Right lobe of liver (tissue), 6 donors: ENCODE measurements at regions not wholly inside any gene's neighbourhood (a gene's known extent, or its start where the extent isn't known, plus 50 kb on each side); places are given as distances from the start of the nearest gene placed in this dataset.
A peak's percentile ranks its signal among the peaks of the same experiment; 100 is the strongest.

Experiments
- ATAC-seq, 4 donors: fragments of 200-7000 bp; cut with Tn5 transposase; one replicate each; pipeline ENCODE4 v1.9.1; 2020; ENCODE audit warnings: mild to moderate bottlenecking in 4 of 4, moderate library complexity in 4 of 4
- DNase-seq, 3 donors: peaks; one replicate each; pipeline ENCODE4 v3.0.0-alpha.2; 2020
- H3K27ac ChIP-seq, 3 donors: fragments of 200-600 bp; one replicate each; pipeline ENCODE4 v1.8.0; 2022
- H3K27me3 ChIP-seq, 2 donors: fragments of 200-600 bp; one replicate each; pipeline ENCODE4 v1.8.0; 2022
- H3K36me3 ChIP-seq, 4 donors: fragments of 200-600 bp; sonication (generic) in 1 of 4; one replicate each; pipeline versions ENCODE4 v1.5.1 to v1.8.0; 2017 to 2022; ENCODE audit warnings: control low read depth in 1 of 4
- H3K4me1 ChIP-seq, 4 donors: fragments of 200-600 bp; sonication (generic) in 1 of 4; one replicate each; pipeline versions ENCODE4 v1.5.1 to v1.8.0; 2017 to 2022; ENCODE audit warnings: control low read depth in 1 of 4
- H3K4me3 ChIP-seq, 3 donors: fragments of 200-600 bp; one replicate each; pipeline ENCODE4 v1.8.0; 2022
- H3K9me3 ChIP-seq, 4 donors: fragments of 200-600 bp; sonication (generic) in 1 of 4; one replicate each; pipeline versions ENCODE4 v1.5.1 to v1.8.0; 2017 to 2022; ENCODE audit warnings: control low read depth in 1 of 4
- POLR2A ChIP-seq: fragments of 450-650 bp; IDR thresholded peaks from one replicate; pipeline ENCODE4 v1.6.1; 2017; ENCODE audit warnings: antibody characterized with exemption, mild to moderate bottlenecking
- WGBS: methylation state at CpG from one replicate; pipeline ENCODE4 v1.1.6; 2018; ENCODE audit warnings: low coverage, low lambda C conversion rate; ENCODE audit not compliant: insufficient coverage; ENCODE audit errors: missing lambda C conversion rate; 5-methylcytosine and 5-hydroxymethylcytosine counted together
- intact Hi-C, 2 donors: fragments of 100-400 bp; cut with DNase I; formaldehyde crosslinking; loops; one replicate each; pipeline versions ENCODE4 v1.11.2 to v1.14.1; 2022
- TF ChIP-seq, protein P1 (sequence below), 4 donors: fragments of 200-600 bp in 3 of 4; fragments of 450-650 bp in 1 of 4; IDR thresholded peaks; one replicate each; pipeline versions ENCODE4 v1.5.1 to v1.8.0; 2016 to 2022; ENCODE audit warnings: antibody characterized with exemption in 4 of 4, mild to moderate bottlenecking in 2 of 4
- donor health status: DM: no; HTN: yes; CAD: no.
- donor health status: DM: no; HTN: no; CAD: no.
- donor health status: DM: no; HTN: no; CAD: no.
- donor health status: DM: no; HTN: yes; CAD: no.
- donor health status: DM: no; HTN: yes; CAD: no.

GRCh38 chr14:104319491-104320241, 181.3 kb downstream of the KIF26A start:
- DNase-seq (peak in 2 of 3 donors; percentile 36 to 39), ATAC-seq (no peak)
- Histone ChIP-seq H3K9me3 (no peaks in the 10 kb centered on the region), H3K4me1 (no peaks in the 10 kb centered on the region), H3K27me3 (no peaks in the 10 kb centered on the region), H3K27ac (no peak overlapping the region), H3K4me3 (no peak overlapping the region), H3K36me3 (no peaks in the 10 kb centered on the region)
- no peak for TF ChIP-seq POLR2A
- TF ChIP-seq, protein P1, sequence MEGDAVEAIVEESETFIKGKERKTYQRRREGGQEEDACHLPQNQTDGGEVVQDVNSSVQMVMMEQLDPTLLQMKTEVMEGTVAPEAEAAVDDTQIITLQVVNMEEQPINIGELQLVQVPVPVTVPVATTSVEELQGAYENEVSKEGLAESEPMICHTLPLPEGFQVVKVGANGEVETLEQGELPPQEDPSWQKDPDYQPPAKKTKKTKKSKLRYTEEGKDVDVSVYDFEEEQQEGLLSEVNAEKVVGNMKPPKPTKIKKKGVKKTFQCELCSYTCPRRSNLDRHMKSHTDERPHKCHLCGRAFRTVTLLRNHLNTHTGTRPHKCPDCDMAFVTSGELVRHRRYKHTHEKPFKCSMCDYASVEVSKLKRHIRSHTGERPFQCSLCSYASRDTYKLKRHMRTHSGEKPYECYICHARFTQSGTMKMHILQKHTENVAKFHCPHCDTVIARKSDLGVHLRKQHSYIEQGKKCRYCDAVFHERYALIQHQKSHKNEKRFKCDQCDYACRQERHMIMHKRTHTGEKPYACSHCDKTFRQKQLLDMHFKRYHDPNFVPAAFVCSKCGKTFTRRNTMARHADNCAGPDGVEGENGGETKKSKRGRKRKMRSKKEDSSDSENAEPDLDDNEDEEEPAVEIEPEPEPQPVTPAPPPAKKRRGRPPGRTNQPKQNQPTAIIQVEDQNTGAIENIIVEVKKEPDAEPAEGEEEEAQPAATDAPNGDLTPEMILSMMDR (IDR thresholded peaks at IDR 0.05) = no peak
- intact Hi-C loops = no loop called here
- WGBS = 17% methylated on average over 1 of the region's 23 CpGs

- H3K27me3 ChIP-seq = no peaks in the 10 kb centered on the region
- ATAC-seq (no peak), DNase-seq (peak in 1 of 3 donors; percentile 43)
- no peak overlapping the region for H3K4me3 ChIP-seq
- WGBS = 38% methylated on average over 7 of the region's 20 CpGs
- intact Hi-C loops = no loop called here
- H3K27ac ChIP-seq = no peak overlapping the region
- no peaks in the 10 kb centered on the region for H3K36me3 ChIP-seq
- H3K9me3 ChIP-seq = no peaks in the 10 kb centered on the region
- H3K4me1 ChIP-seq = no peaks in the 10 kb centered on the region
- TF ChIP-seq POLR2A = no peak
- TF ChIP-seq, protein P1 (IDR thresholded peaks at IDR 0.05) = no peak
Observed at GRCh38 chr14:104320611-104321086, 182.3 kb downstream of the KIF26A start.

DNA sequence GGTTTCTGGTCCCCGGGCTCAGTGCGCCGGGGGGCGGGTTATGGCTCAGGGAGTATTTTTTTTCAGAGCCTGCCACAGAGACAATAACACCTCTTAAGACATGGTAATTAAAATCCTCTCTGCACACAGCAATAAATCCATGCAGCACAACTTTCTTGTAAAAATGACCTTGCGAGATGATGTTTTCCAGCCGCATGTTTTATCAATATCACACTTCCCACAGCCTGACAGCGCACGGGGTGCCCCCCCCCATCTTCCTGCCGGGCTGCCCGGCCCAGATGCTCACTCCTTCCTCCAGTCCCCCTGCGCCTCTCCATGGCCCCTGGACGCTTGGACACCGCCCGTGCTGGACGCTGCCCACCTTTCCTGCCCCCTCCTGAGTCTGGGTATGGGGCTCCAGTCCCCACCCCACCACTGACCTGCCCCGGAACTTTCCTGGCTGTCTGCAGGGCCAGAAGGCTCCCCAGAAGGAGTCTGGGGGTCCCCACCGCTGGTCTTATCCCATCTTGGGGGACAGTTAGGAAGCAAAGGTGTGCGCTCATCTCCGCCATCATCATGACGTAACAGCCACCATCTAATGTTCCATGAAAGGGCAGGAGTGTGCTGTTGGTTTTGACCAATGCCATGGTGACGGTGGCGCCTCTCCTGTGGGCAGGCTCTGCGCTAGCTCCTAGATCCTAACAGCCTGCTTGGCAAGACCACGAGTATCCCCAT, 182.9 kb downstream of the KIF26A start:
- Histone ChIP-seq H3K4me1 (no peaks in the 10 kb centered on the region), H3K4me3 (no peak overlapping the region), H3K36me3 (no peaks in the 10 kb centered on the region), H3K27me3 (no peaks in the 10 kb centered on the region), H3K9me3 (no peaks in the 10 kb centered on the region), H3K27ac (no peak overlapping the region)
- DNase-seq (peak; percentile 29 to 50 (median 39)), ATAC-seq (peak; percentile 30 to 57 (median 38))
- 35% methylated on average over 12 of the region's 24 CpGs for WGBS
- TF ChIP-seq, protein P1 (IDR thresholded peaks at IDR 0.05) = no peak
- no peak for TF ChIP-seq POLR2A
- intact Hi-C loops = no loop called here

GRCh38 chr14:104321802-104322130, 183.4 kb downstream of the KIF26A start:
- TF ChIP-seq POLR2A = no peak
- TF ChIP-seq, protein P1 (IDR thresholded peaks at IDR 0.05) = no peak

More at GRCh38 chr14:104321802-104322130, 183.4 kb downstream of the KIF26A start:
- ATAC-seq (no peak), DNase-seq (peak; percentile 18 to 35 (median 34))
- Histone ChIP-seq H3K4me1 (no peaks in the 10 kb centered on the region), H3K27ac (no peak overlapping the region), H3K27me3 (no peaks in the 10 kb centered on the region), H3K36me3 (no peaks in the 10 kb centered on the region), H3K4me3 (no peak overlapping the region), H3K9me3 (no peaks in the 10 kb centered on the region)
- intact Hi-C loops = no loop called here
- WGBS = 33% methylated on average over 1 of the region's 11 CpGs
